Skeletal muscle satellite cell (primary cell): ENCODE measurements at regions not wholly inside any gene's neighbourhood (a gene's known extent, or its start where the extent isn't known, plus 50 kb on each side); places are given as distances from the start of the nearest gene placed in this dataset.

Source experiments
- H3K27me3 ChIP-seq: 2 replicates; pipeline ENCODE4 v1.7.0; 2013; ENCODE audit warnings: low read length; ENCODE audit not compliant: control insufficient read depth, insufficient read depth
- H3K36me3 ChIP-seq: 2 replicates; pipeline ENCODE4 v1.7.0; 2013; ENCODE audit warnings: mild to moderate bottlenecking, control low read depth, low read length; ENCODE audit not compliant: insufficient read depth
- H3K4me1 ChIP-seq: 2 replicates; pipeline ENCODE4 v1.7.0; 2013; ENCODE audit warnings: low read length; ENCODE audit not compliant: control insufficient read depth, insufficient read depth
- H3K4me2 ChIP-seq: 2 replicates; pipeline ENCODE4 v1.7.0; 2013; ENCODE audit warnings: mild to moderate bottlenecking, low read length
- H3K4me3 ChIP-seq: 2 replicates; pipeline ENCODE4 v1.7.0; 2013; ENCODE audit warnings: low read length
- H3K9ac ChIP-seq: 2 replicates; pipeline ENCODE4 v1.7.0; 2013; ENCODE audit warnings: mild to moderate bottlenecking, low read depth, low read length, moderate library complexity
- H3K9me3 ChIP-seq: replicated peaks from 2 replicates; pipeline ENCODE4 v1.7.0; 2013; ENCODE audit warnings: mild to moderate bottlenecking, control low read depth, low read length

DNA sequence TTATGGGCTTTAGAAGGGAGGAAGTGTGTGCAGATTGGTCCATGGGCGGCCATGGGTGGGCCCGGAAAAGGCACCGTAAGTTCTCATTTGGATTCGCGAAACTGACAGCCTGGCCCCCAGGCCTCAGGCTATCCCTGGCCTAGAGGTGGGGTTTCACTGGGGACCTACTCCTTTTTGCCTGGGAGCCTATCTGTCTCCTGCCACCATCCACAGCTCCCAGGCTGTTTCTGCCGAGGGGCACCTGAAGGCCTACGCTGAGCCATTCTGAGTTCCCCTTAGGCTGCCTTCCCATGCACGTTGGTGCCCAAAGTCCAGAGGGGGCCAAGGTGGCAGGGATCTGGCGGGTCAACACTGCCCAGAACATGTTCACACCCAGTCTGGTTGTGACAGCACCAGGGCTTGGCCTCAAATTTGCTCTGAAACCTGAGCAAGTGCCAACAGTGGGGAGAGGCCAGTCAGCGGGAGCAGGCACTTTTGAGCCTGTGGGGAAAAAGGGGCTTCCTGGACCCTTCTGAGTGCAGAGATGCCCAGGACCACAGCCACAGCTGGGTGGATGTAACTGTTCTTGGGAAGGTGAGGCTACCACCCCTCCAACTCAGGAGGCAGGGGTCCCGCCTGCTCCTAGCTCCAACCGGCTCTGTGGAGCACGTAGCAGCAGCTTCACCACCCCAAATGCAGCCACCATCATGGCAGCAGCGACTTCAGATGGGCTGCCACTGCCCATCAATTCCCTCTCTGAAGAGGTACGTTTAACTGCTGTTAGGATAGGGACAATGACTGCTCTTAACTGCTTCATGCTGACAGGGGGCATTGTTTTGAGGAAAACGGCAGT is 73.6 kb upstream of the ZNF804A start:
- Histone ChIP-seq H3K4me2 (no peak overlapping the region), H3K4me3 (no peak overlapping the region), H3K9me3 (peaks cover 11% of the 10 kb centered on the region), H3K36me3 (no peaks in the 10 kb centered on the region), H3K9ac (no peak overlapping the region), H3K4me1 (no peaks in the 10 kb centered on the region), H3K27me3 (no peaks in the 10 kb centered on the region)

DNA sequence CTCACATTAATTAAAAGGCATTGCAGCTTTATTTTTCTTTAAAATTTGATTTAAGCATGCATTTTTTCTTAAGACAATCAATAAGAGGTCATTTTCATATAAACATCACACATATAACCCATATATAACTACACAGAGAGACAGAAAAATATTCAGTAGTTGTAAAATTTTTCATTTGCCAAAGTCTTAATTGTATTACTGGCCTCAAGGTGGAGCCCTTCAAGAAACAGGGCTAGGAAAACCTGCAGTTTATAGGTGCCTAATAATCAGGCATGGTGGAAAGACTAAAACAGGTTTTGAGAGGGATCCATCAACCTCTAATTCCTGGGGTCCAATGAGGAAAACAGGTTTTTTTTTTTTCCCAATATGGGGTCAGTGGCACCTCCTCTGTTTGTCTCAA is 71.3 kb upstream of the ZNF804A start:
- Histone ChIP-seq H3K9ac (no peak overlapping the region), H3K9me3 (peaks cover 11% of the 10 kb centered on the region), H3K36me3 (no peaks in the 10 kb centered on the region), H3K4me1 (no peaks in the 10 kb centered on the region), H3K4me3 (no peak overlapping the region), H3K4me2 (no peak overlapping the region), H3K27me3 (no peaks in the 10 kb centered on the region)

DNA sequence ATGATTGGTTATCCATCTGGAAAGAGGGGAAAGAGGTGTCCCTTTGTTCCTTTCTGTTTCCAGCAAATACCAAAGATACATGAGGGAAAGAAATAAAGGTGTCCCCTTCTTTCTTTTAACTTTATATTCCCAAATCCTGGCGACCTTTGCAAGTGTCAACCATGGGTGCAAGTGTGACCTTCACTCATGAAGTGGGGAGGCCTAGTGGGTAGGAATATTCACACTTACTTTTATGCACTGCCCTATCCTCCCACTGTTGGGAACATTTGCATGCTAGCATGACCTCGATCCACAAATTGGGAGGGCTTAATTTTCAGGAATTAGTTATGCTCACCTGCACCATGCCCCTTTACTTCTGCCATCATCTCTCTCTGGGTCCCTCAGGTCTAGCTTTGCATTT is 70.2 kb upstream of the ZNF804A start:
- no peak overlapping the region for H3K9ac ChIP-seq
- no peak overlapping the region for H3K4me3 ChIP-seq
- no peaks in the 10 kb centered on the region for H3K36me3 ChIP-seq
- H3K4me1 ChIP-seq = peaks cover 4% of the 10 kb centered on the region
- no peaks in the 10 kb centered on the region for H3K27me3 ChIP-seq
- H3K9me3 ChIP-seq = peaks cover 11% of the 10 kb centered on the region
- H3K4me2 ChIP-seq = no peak overlapping the region

DNA sequence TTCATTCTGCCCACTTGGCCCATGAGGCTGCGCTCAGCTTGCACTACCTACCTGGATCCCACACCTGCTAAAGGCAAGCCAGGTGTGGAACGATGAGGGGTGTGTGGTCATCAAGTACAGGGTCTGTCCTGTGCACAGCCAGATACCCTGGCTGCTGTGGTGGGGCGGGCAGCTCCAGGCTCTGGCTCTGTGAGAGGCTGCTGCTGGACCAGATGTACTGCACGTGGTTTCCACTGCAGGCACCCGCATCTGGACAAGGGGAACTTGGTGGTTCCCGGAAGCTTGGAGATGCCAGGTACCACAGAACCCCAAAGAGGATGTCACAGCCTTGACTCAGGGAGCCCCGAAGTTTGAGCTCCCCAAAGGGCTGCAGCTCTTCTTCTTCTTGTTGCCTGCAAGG is 68.1 kb upstream of the ZNF804A start:
- Histone ChIP-seq H3K9ac (no peak overlapping the region), H3K4me3 (no peak overlapping the region), H3K4me2 (no peak overlapping the region), H3K4me1 (peaks cover 5% of the 10 kb centered on the region), H3K9me3 (peaks cover 11% of the 10 kb centered on the region), H3K27me3 (no peaks in the 10 kb centered on the region), H3K36me3 (no peaks in the 10 kb centered on the region)

DNA sequence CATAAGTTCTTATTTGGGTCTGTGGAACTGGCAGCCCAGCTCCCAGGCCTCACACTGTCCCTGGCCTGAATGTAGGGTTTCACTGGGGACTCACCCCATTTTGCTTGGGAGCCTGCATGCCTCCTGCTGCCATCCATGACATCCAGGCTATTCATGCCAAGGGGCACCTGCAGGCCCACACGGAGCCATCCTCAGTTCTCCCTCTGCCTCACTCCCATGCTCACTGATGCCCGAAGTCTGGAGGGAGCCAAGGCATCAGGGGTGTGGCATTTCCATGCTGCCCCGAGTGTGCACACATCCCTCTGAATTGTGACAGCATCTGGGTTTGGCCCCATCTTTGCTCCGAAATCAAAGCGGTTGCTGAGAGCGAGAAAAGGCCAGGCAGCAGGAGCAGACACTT is 67.4 kb upstream of the ZNF804A start:
- H3K4me1 ChIP-seq = peaks cover 5% of the 10 kb centered on the region
- H3K4me3 ChIP-seq = no peak overlapping the region
- H3K9ac ChIP-seq = no peak overlapping the region
- no peaks in the 10 kb centered on the region for H3K27me3 ChIP-seq
- H3K36me3 ChIP-seq = no peaks in the 10 kb centered on the region
- H3K9me3 ChIP-seq = peaks cover 11% of the 10 kb centered on the region
- no peak overlapping the region for H3K4me2 ChIP-seq

DNA sequence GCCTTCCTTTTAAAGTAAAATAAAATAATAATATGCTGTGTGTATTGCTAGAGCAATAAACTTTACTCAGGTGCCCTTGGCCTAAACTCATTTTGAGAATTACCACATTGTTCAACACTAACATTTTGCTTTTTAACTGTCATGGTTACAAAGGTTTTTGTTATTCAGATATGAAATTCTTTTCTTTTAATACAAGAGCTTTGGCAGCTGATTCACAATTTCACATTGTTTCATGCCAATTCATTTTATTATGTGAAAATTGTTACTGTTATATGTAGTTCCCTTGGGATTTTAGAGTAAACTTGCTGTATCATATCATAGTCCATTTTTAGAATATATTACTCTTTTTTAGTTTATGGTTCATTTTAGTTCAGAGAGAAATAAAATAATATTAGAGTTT is 65.8 kb upstream of the ZNF804A start:
- peaks cover 5% of the 10 kb centered on the region for H3K4me1 ChIP-seq
- H3K4me2 ChIP-seq = no peak overlapping the region
- peaks cover 9% of the 10 kb centered on the region for H3K9me3 ChIP-seq
- H3K9ac ChIP-seq = peak overlapping the region; percentile 37
- H3K27me3 ChIP-seq = no peaks in the 10 kb centered on the region
- H3K36me3 ChIP-seq = no peaks in the 10 kb centered on the region
- no peak overlapping the region for H3K4me3 ChIP-seq

DNA sequence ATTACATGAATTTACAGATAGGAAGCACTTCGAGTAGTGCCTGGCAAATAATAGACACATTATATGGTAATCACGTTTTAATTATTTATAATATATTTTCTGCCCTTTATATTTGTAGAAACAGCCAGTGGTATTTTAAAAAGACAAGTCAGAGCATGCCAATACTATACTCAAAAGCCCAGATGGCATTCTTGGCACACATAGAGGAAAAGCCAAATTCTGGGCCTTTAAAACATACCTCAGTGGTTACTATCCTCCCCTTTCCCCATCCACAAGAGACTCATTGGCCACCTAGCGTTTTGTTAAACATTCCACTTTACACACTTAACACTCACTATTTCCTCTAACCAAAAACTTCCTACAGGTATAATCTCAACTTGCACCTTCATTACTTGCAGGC is 63.3 kb upstream of the ZNF804A start:
- H3K9ac ChIP-seq = no peak overlapping the region
- no peaks in the 10 kb centered on the region for H3K9me3 ChIP-seq
- H3K4me2 ChIP-seq = no peak overlapping the region
- peaks cover 5% of the 10 kb centered on the region for H3K4me1 ChIP-seq
- H3K27me3 ChIP-seq = no peaks in the 10 kb centered on the region
- no peaks in the 10 kb centered on the region for H3K36me3 ChIP-seq
- no peak overlapping the region for H3K4me3 ChIP-seq

DNA sequence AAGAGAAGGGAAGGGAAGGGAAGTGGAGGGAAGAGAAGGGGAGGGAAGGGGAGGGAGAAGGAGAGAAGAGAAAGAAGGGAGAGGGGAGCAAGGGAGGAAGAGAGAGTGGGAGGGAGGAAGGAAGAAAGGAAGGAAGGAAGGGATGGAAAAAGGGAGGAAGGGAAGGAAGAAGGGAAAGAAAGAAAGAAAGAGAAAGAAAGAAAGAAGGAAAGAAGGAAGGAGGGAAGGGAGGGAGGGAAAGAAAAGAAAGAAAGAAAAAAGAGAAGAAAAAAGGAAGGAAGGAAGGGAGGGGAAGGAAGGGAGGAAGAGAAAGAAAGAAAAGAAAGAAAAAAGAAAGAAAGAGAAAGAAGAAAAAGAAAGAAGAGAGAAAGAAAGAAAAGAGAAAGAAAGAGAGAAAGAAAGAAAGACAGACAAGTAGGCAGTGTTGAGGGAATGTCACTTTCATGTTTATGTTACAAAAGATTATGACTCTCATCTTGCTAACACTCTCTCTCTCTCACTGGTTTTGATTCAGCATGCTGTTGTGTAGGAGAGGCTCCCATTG is 58.0 kb upstream of the ZNF804A start:
- Histone ChIP-seq H3K27me3 (no peaks in the 10 kb centered on the region), H3K4me3 (no peak overlapping the region), H3K9me3 (no peaks in the 10 kb centered on the region), H3K4me2 (no peak overlapping the region), H3K4me1 (no peaks in the 10 kb centered on the region), H3K9ac (no peak overlapping the region), H3K36me3 (no peaks in the 10 kb centered on the region)

DNA sequence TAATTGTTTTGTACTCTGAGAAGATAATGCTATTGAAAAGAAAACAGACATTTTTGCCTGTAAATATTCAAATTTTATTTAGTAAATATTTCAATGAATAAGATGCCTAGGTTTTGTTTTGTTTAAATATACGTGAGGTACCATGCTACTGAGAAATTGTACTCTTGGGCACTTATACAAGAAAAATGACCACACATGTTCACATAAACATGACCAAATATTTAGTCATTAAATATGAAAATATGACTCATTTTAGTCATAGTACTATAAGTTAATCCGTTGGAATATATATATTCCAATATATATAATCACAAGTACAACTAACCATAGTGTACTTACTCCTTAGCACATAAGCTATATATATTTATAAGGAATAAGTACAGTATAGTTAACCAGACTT is 56.7 kb upstream of the ZNF804A start:
- Histone ChIP-seq H3K4me3 (no peak overlapping the region), H3K4me1 (no peaks in the 10 kb centered on the region), H3K36me3 (no peaks in the 10 kb centered on the region), H3K9me3 (no peaks in the 10 kb centered on the region), H3K4me2 (no peak overlapping the region), H3K27me3 (no peaks in the 10 kb centered on the region), H3K9ac (no peak overlapping the region)

DNA sequence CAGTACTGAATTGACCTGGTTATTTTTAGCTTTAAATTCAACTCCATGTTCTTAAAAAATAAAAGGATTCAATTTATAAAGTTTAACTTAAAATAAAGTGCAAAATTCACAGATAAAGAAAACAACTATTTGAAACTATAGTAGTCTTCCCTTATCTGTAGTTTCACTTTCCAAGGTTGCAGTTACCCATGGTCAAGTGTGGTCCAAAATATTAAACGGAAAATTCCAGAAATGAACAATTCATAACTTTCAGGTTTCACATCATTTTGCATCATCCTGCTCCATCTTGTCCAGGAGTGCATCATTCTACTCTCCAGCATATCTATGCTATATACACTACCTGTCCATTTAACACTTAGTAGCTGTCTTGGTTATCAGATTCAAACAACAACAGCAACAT is 54.5 kb upstream of the ZNF804A start:
- H3K4me1 ChIP-seq = no peaks in the 10 kb centered on the region
- H3K36me3 ChIP-seq = no peaks in the 10 kb centered on the region
- no peak overlapping the region for H3K4me2 ChIP-seq
- H3K4me3 ChIP-seq = no peak overlapping the region
- no peaks in the 10 kb centered on the region for H3K27me3 ChIP-seq
- no peak overlapping the region for H3K9ac ChIP-seq
- H3K9me3 ChIP-seq = no peaks in the 10 kb centered on the region
